Right cardiac atrium (tissue), 5 donors: ENCODE measurements at regions not wholly inside any gene's neighbourhood (a gene's known extent, or its start where the extent isn't known, plus 50 kb on each side); places are given as distances from the start of the nearest gene placed in this dataset.
A peak's percentile ranks its signal among the peaks of the same experiment; 100 is the strongest.

ENCODE experiments used
- ATAC-seq, 2 donors: fragments of 200-7000 bp; cut with Tn5 transposase; one replicate each; pipeline versions ENCODE4 v1.8.0 to v1.9.1; 2020; ENCODE audit warnings: moderate library complexity in 2 of 2, mild to moderate bottlenecking in 1 of 2
- DNase-seq, 3 donors: peaks; one replicate each; pipeline ENCODE4 v3.0.0-alpha.2; 2020
- H3K27ac ChIP-seq: one replicate; pipeline ENCODE4 v1.5.1; 2013; ENCODE audit warnings: mild to moderate bottlenecking, low read length, control low read depth, moderate library complexity
- H3K27me3 ChIP-seq: one replicate; pipeline ENCODE4 v1.6.1; 2013; ENCODE audit not compliant: control insufficient read depth, insufficient read depth
- H3K4me1 ChIP-seq: one replicate; pipeline ENCODE4 v1.6.1; 2013; ENCODE audit warnings: low read length; ENCODE audit not compliant: control insufficient read depth, insufficient read depth
- H3K4me3 ChIP-seq: one replicate; pipeline ENCODE4 v1.5.1; 2013; ENCODE audit warnings: low read length, control low read depth
- H3K9me3 ChIP-seq: one replicate; pipeline ENCODE4 v1.6.1; 2013; ENCODE audit warnings: low read length; ENCODE audit not compliant: control insufficient read depth
- WGBS: extraction: QIAGEN DNeasy Blood & Tissue Kit; methylation state at CpG from one replicate; pipeline ENCODE4 v1.1.7; 2013; 5-methylcytosine and 5-hydroxymethylcytosine counted together
- intact Hi-C, 4 donors: fragments of 100-400 bp; cut with DNase I; formaldehyde crosslinking; loops; one replicate each; pipeline versions ENCODE4 v1.11.0 to v1.14.0; 2022 to 2023
- donor health status: healthy with polysubstance abuse.
- donor health status: DM: no; HTN: yes; CAD: no.
- donor health status: DM: no; HTN: no; CAD: no.
- donor health status: DM: no; HTN: yes; CAD: no; lungs with severe emphysema.
- donor health status: DM: yes; HTN: yes; CAD: no.

GRCh38 chr14:51548187-51548586 lies 103.5 kb upstream of the FRMD6 start:
- DNase-seq (no peak), ATAC-seq (no peak)
- intact Hi-C loops, result no loop called here
- no peaks in the 10 kb centered on the region for H3K9me3 ChIP-seq
- no peaks in the 10 kb centered on the region for H3K27me3 ChIP-seq
- H3K4me1 ChIP-seq, result peaks cover 2% of the 10 kb centered on the region
- 88% methylated on average over 4 of the region's 4 CpGs for WGBS
- H3K27ac ChIP-seq, result no peak overlapping the region
- H3K4me3 ChIP-seq, result no peak overlapping the region

GRCh38 chr14:51550636-51551035 lies 101.1 kb upstream of the FRMD6 start:
- ATAC-seq (no peak), DNase-seq (no peak)
- Histone ChIP-seq H3K9me3 (no peaks in the 10 kb centered on the region), H3K4me1 (peaks cover 2% of the 10 kb centered on the region), H3K27ac (no peak overlapping the region), H3K4me3 (no peak overlapping the region), H3K27me3 (no peaks in the 10 kb centered on the region)
- 77% methylated on average over 5 of the region's 5 CpGs for WGBS
- intact Hi-C loops, result loop anchor here in 1 of 4 donors (10.0 kb wide), 1 partner anchor 224 kb away; no protein-coding TSS in a partner anchor

- 93% methylated on average over 7 of the region's 7 CpGs for WGBS
- intact Hi-C loops, result loop anchor here in 1 of 4 donors (10.0 kb wide), 1 partner anchor 223 kb away; no protein-coding TSS in a partner anchor
- Histone ChIP-seq H3K4me3 (no peak overlapping the region), H3K27ac (no peak overlapping the region), H3K9me3 (no peaks in the 10 kb centered on the region), H3K27me3 (no peaks in the 10 kb centered on the region), H3K4me1 (no peaks in the 10 kb centered on the region)
- DNase-seq (no peak), ATAC-seq (no peak)
Observed at GRCh38 chr14:51552275-51552674, 99.4 kb upstream of the FRMD6 start.

- peak in 1 of 3 donors; percentile 48 for DNase-seq
- Histone ChIP-seq H3K9me3 (no peaks in the 10 kb centered on the region), H3K4me3 (no peak overlapping the region), H3K27ac (no peak overlapping the region), H3K4me1 (no peaks in the 10 kb centered on the region), H3K27me3 (no peaks in the 10 kb centered on the region)
- intact Hi-C loops, result loop anchor here in 1 of 4 donors (10.0 kb wide), 1 partner anchor 222 kb away; no protein-coding TSS in a partner anchor
- 60% methylated on average over 4 of the region's 4 CpGs for WGBS
- no peak for ATAC-seq
Observed at GRCh38 chr14:51552768-51553404, 98.8 kb upstream of the FRMD6 start.

- intact Hi-C loops, result loop anchor here in 1 of 4 donors (10.0 kb wide), 1 partner anchor 220 kb away; no protein-coding TSS in a partner anchor
- Histone ChIP-seq H3K9me3 (no peaks in the 10 kb centered on the region), H3K27ac (no peak overlapping the region), H3K27me3 (no peaks in the 10 kb centered on the region), H3K4me1 (no peaks in the 10 kb centered on the region), H3K4me3 (no peak overlapping the region)
- ATAC-seq (no peak), DNase-seq (no peak)
- WGBS, result 82% methylated on average over 8 of the region's 8 CpGs
Observed at GRCh38 chr14:51554339-51554920, 97.3 kb upstream of the FRMD6 start.

- intact Hi-C loops, result loop anchor here in 1 of 4 donors (10.0 kb wide), 1 partner anchor 220 kb away; no protein-coding TSS in a partner anchor
- ATAC-seq, result no peak
- no peaks in the 10 kb centered on the region for H3K9me3 ChIP-seq
Observed at GRCh38 chr14:51554953-51555352, 96.8 kb upstream of the FRMD6 start.

GRCh38 chr14:51561141-51561540 lies 90.6 kb upstream of the FRMD6 start:
- H3K9me3 ChIP-seq, result no peaks in the 10 kb centered on the region
- H3K27me3 ChIP-seq, result no peaks in the 10 kb centered on the region
- no peak overlapping the region for H3K4me3 ChIP-seq
- no peaks in the 10 kb centered on the region for H3K4me1 ChIP-seq
- no peak overlapping the region for H3K27ac ChIP-seq
- no peak for DNase-seq
- WGBS, result 87% methylated on average over 2 of the region's 2 CpGs
- intact Hi-C loops, result no loop called here
- ATAC-seq, result no peak

More at GRCh38 chr14:51554953-51555352, 96.8 kb upstream of the FRMD6 start:
- WGBS, result 77% methylated on average over 2 of the region's 2 CpGs
- Histone ChIP-seq H3K27ac (no peak overlapping the region), H3K27me3 (no peaks in the 10 kb centered on the region), H3K4me3 (no peak overlapping the region), H3K4me1 (no peaks in the 10 kb centered on the region)
- no peak for DNase-seq

- no peaks in the 10 kb centered on the region for H3K9me3 ChIP-seq
- intact Hi-C loops, result no loop called here
- H3K4me1 ChIP-seq, result no peaks in the 10 kb centered on the region
- ATAC-seq, result no peak
- 88% methylated on average over 5 of the region's 5 CpGs for WGBS
- H3K27me3 ChIP-seq, result no peaks in the 10 kb centered on the region
- DNase-seq, result no peak
- no peak overlapping the region for H3K4me3 ChIP-seq
- no peak overlapping the region for H3K27ac ChIP-seq
Observed at GRCh38 chr14:51562816-51563215, 88.9 kb upstream of the FRMD6 start.

GRCh38 chr14:51563560-51563959 lies 88.2 kb upstream of the FRMD6 start:
- no peak for DNase-seq
- intact Hi-C loops, result no loop called here
- no peak for ATAC-seq
- no peak overlapping the region for H3K27ac ChIP-seq
- no peak overlapping the region for H3K4me3 ChIP-seq
- no peaks in the 10 kb centered on the region for H3K27me3 ChIP-seq
- no peaks in the 10 kb centered on the region for H3K9me3 ChIP-seq
- 92% methylated on average over 3 of the region's 3 CpGs for WGBS
- H3K4me1 ChIP-seq, result no peaks in the 10 kb centered on the region

GRCh38 chr14:51564460-51564859 lies 87.2 kb upstream of the FRMD6 start:
- H3K27me3 ChIP-seq, result no peaks in the 10 kb centered on the region
- H3K27ac ChIP-seq, result no peak overlapping the region
- H3K4me1 ChIP-seq, result no peaks in the 10 kb centered on the region
- intact Hi-C loops, result no loop called here
- 89% methylated on average over 5 of the region's 5 CpGs for WGBS
- ATAC-seq, result no peak
- H3K9me3 ChIP-seq, result no peaks in the 10 kb centered on the region
- H3K4me3 ChIP-seq, result no peak overlapping the region
- no peak for DNase-seq

GRCh38 chr14:51564986-51565604 lies 86.6 kb upstream of the FRMD6 start:
- Histone ChIP-seq H3K4me1 (no peaks in the 10 kb centered on the region), H3K27ac (no peak overlapping the region), H3K27me3 (no peaks in the 10 kb centered on the region), H3K4me3 (no peak overlapping the region), H3K9me3 (no peaks in the 10 kb centered on the region)
- intact Hi-C loops, result no loop called here
- ATAC-seq, result no peak
- WGBS, result 73% methylated on average over 6 of the region's 6 CpGs
- no peak for DNase-seq
